Karpas-422 (cell line): ENCODE measurements at regions not wholly inside any gene's neighbourhood (a gene's known extent, or its start where the extent isn't known, plus 50 kb on each side); places are given as distances from the start of the nearest gene placed in this dataset.

Source experiments
- DNase-seq: peaks from one replicate; pipeline ENCODE4 v3.0.0-alpha.2; 2015
- H2AFZ ChIP-seq: fragments of 200-600 bp; sonication (generic); 2 replicates; pipeline ENCODE4 v1.6.1; 2014; ENCODE audit warnings: antibody characterized with exemption, low read length, mixed read lengths
- H3K27ac ChIP-seq: fragments of 200-600 bp; sonication (generic); 2 replicates; pipeline ENCODE4 v1.5.1; 2014; ENCODE audit warnings: mild to moderate bottlenecking, low read length, moderate library complexity
- H3K27me3 ChIP-seq: fragments of 200-600 bp; sonication (generic); 2 replicates; pipeline ENCODE4 v1.6.1; 2014; ENCODE audit warnings: low read length, mixed read lengths
- H3K36me3 ChIP-seq: fragments of 200-600 bp; sonication (generic); 2 replicates; pipeline ENCODE4 v1.6.1; 2014; ENCODE audit warnings: low read length, mixed read lengths; ENCODE audit not compliant: insufficient read depth
- H3K4me1 ChIP-seq: fragments of 200-600 bp; sonication (generic); 2 replicates; pipeline ENCODE4 v1.6.1; 2014; ENCODE audit warnings: mild to moderate bottlenecking, low read length, mixed read lengths
- H3K4me2 ChIP-seq: fragments of 200-600 bp; sonication (generic); 2 replicates; pipeline ENCODE4 v1.6.1; 2014; ENCODE audit warnings: low read length, low read depth, mild to moderate bottlenecking; ENCODE audit not compliant: poor library complexity, severe bottlenecking
- H3K4me3 ChIP-seq: fragments of 200-600 bp; sonication (generic); 2 replicates; pipeline ENCODE4 v1.5.1; 2014; ENCODE audit warnings: mild to moderate bottlenecking, antibody characterized with exemption, low read length, mixed read lengths
- H3K79me2 ChIP-seq: fragments of 200-600 bp; sonication (generic); 2 replicates; pipeline ENCODE4 v1.6.1; 2014; ENCODE audit warnings: mild to moderate bottlenecking, low read length, mixed read lengths
- H3K9ac ChIP-seq: fragments of 200-600 bp; sonication (generic); 2 replicates; pipeline ENCODE4 v1.6.0; 2014; ENCODE audit warnings: low read length
- H3K9me2 ChIP-seq: fragments of 200-600 bp; sonication (generic), shearing (Covaris generic); replicated peaks from 2 replicates; pipeline ENCODE4 v1.6.0; 2014; ENCODE audit warnings: mild to moderate bottlenecking, low read length, moderate library complexity; ENCODE audit not compliant: insufficient read depth
- H3K9me3 ChIP-seq: fragments of 300-700, 200-600 bp; sonication (generic); 2 replicates; pipeline ENCODE4 v1.6.1; 2014; ENCODE audit warnings: low read length, mixed read lengths
- H4K20me1 ChIP-seq: fragments of 200-600 bp; sonication (generic); 2 replicates; pipeline ENCODE4 v1.6.1; 2014; ENCODE audit warnings: mild to moderate bottlenecking, antibody characterized with exemption, low read length, low read depth; ENCODE audit not compliant: insufficient read depth

GRCh38 chr2:45265336-45265735 is 256.1 kb upstream of the SIX2 start:
- H3K9ac ChIP-seq: 0 out of 2 replicates have a peak overlapping the region, but pooled peaks have one; percentile 31
- peak overlapping the region; percentile 80 for H3K27ac ChIP-seq
- H3K36me3 ChIP-seq: no peaks in the 10 kb centered on the region
- H3K27me3 ChIP-seq: no peaks in the 10 kb centered on the region
- H3K4me3 ChIP-seq: no peak overlapping the region
- H3K79me2 ChIP-seq: no peaks in the 10 kb centered on the region
- peaks cover 60% of the 10 kb centered on the region for H3K4me1 ChIP-seq
- peak overlapping the region; percentile 62 for H3K4me2 ChIP-seq
- no peaks in the 10 kb centered on the region for H3K9me3 ChIP-seq
- no peaks in the 10 kb centered on the region for H3K9me2 ChIP-seq
- no peak overlapping the region for H2AFZ ChIP-seq
- no peaks in the 10 kb centered on the region for H4K20me1 ChIP-seq
- no peak for DNase-seq

DNA sequence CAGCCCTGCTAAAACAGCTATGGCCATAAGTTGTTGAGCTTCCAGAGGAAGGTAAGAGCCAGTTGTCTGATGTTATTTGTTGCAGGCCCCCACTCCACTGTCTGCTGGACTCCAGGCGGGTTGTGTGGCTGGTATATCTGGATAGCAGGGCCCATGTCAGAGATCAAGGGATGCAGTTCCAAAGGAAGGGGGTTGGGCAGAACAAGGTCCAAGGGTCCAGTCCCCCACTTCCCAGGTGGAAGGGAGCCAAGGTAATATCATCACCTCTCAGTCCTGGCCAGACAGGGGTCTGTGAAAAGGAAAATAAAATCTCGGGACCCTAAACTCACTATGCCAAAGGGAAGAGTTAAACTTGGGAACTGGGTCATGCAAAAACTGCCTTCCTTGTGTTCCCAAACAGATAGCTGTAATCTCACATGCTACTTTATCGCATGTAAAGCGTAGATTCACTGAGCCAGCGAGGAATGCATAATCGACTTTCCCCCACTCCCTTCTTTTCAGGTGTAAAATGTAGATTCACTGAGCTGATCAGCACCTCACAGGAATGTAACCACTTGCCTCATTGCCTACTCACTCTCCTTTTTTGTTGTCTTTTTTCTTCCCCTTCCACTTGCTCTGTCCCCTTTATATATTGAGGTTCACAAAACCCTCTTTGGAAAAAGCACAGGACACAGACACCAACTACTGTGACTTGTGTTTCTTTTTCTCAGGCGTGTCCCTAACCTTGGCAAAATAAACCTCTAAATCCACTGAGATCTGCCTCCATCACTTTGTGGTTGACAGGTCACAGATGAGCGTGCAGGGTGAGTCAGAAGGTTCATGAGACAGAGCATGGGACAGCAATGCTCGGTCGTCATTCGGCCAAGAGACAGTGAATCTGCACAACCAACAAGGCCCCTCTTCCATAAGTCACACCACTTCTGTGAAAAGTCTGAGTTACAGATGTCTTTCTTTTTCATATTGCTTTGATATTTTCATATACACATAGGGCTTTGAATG is 255.3 kb upstream of the SIX2 start:
- Histone ChIP-seq H3K79me2 (no peaks in the 10 kb centered on the region), H4K20me1 (no peaks in the 10 kb centered on the region), H3K9me2 (no peaks in the 10 kb centered on the region), H3K27me3 (no peaks in the 10 kb centered on the region), H3K4me2 (peak overlapping the region; percentile 62), H2AFZ (no peak overlapping the region), H3K36me3 (no peaks in the 10 kb centered on the region), H3K27ac (peak overlapping the region; percentile 80), H3K4me3 (peak overlapping the region; percentile 37; the same call in 1 of the 2 replicates), H3K9me3 (no peaks in the 10 kb centered on the region), H3K9ac (peak overlapping the region; percentile 38), H3K4me1 (peaks cover 68% of the 10 kb centered on the region)
- DNase-seq: peak; percentile 63

- peak overlapping the region; percentile 62 for H3K4me2 ChIP-seq
- H3K27ac ChIP-seq: peak overlapping the region; percentile 80
- H3K79me2 ChIP-seq: no peaks in the 10 kb centered on the region
- peaks cover 82% of the 10 kb centered on the region for H3K4me1 ChIP-seq
- H3K4me3 ChIP-seq: peak overlapping the region; percentile 37; the same call in 1 of the 2 replicates
- peak; percentile 79 for DNase-seq
- no peaks in the 10 kb centered on the region for H3K9me2 ChIP-seq
- H3K36me3 ChIP-seq: no peaks in the 10 kb centered on the region
- no peaks in the 10 kb centered on the region for H4K20me1 ChIP-seq
- peak overlapping the region; percentile 38 for H3K9ac ChIP-seq
- no peaks in the 10 kb centered on the region for H3K9me3 ChIP-seq
- H3K27me3 ChIP-seq: no peaks in the 10 kb centered on the region
- H2AFZ ChIP-seq: peak overlapping the region; percentile 60; the same call in 1 of the 2 replicates
Observed at GRCh38 chr2:45263147-45263546, 253.9 kb upstream of the SIX2 start.

GRCh38 chr2:45261746-45262145 is 252.5 kb upstream of the SIX2 start:
- Histone ChIP-seq H2AFZ (no peak overlapping the region), H3K79me2 (no peaks in the 10 kb centered on the region), H3K36me3 (no peaks in the 10 kb centered on the region), H3K9ac (peak overlapping the region; percentile 27), H3K9me2 (no peaks in the 10 kb centered on the region), H3K9me3 (no peaks in the 10 kb centered on the region), H3K27ac (no peak overlapping the region), H4K20me1 (no peaks in the 10 kb centered on the region), H3K27me3 (no peaks in the 10 kb centered on the region), H3K4me2 (peak overlapping the region; percentile 31), H3K4me3 (no peak overlapping the region), H3K4me1 (peaks cover 81% of the 10 kb centered on the region)
- DNase-seq: no peak

DNA sequence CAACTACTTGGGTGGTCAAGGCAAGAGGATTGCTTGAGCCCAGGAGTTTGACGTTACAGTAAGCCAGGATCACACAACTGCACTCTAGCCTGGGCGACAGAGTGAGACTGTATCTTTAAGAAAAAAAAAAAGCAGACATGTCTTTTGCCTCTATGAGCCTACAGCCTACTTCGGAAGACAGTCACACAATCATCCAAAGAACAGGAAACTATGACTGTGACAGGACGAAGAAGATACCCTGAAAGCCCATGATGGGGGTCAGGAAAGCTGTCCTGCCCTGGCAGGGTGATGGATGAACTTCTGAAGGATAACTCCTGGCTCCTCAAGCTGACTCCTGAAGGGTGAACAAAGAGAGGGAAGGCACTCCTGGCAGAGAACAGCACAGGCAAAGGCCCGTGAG is 251.7 kb upstream of the SIX2 start:
- Histone ChIP-seq H3K9me2 (no peaks in the 10 kb centered on the region), H3K27ac (no peak overlapping the region), H4K20me1 (no peaks in the 10 kb centered on the region), H3K79me2 (no peaks in the 10 kb centered on the region), H3K4me2 (peak overlapping the region; percentile 31), H3K9me3 (no peaks in the 10 kb centered on the region), H3K4me1 (peaks cover 85% of the 10 kb centered on the region), H3K36me3 (no peaks in the 10 kb centered on the region), H2AFZ (no peak overlapping the region), H3K9ac (peak overlapping the region; percentile 27), H3K27me3 (no peaks in the 10 kb centered on the region), H3K4me3 (0 out of 2 replicates have a peak overlapping the region, but pooled peaks have one; percentile 11)
- no peak for DNase-seq

- H2AFZ ChIP-seq: no peak overlapping the region; the same call in 1 of the 2 replicates
- no peaks in the 10 kb centered on the region for H3K27me3 ChIP-seq
- no peaks in the 10 kb centered on the region for H3K79me2 ChIP-seq
- no peak overlapping the region for H3K27ac ChIP-seq
- DNase-seq: no peak
- no peak overlapping the region for H3K4me2 ChIP-seq
- H3K4me1 ChIP-seq: peaks cover 85% of the 10 kb centered on the region
- H3K9me3 ChIP-seq: no peaks in the 10 kb centered on the region
- H3K4me3 ChIP-seq: no peak overlapping the region
- H4K20me1 ChIP-seq: no peaks in the 10 kb centered on the region
- no peaks in the 10 kb centered on the region for H3K36me3 ChIP-seq
- no peaks in the 10 kb centered on the region for H3K9me2 ChIP-seq
- H3K9ac ChIP-seq: no peak overlapping the region
Observed at GRCh38 chr2:45259547-45260160, 250.4 kb upstream of the SIX2 start.

DNA sequence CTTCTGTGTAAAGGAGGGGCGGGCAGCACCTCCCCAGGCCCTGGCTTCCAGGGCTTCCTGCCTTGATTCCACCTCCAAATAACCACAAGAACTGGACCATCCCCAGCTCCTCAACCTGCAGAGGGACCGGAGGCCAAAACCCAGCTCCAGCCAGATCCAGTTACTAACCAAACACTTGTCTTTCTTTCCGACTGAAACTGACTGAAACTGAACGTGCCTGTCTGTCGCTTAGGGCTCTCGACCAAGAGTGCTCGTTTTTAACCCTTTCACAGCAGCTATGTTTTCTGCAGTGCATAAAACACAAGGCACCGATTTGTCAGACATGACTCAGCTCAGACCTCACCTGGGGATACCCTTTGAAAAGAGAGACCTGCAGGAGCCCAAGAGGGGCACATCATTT is 249.9 kb upstream of the SIX2 start:
- Histone ChIP-seq H3K4me1 (peaks cover 81% of the 10 kb centered on the region), H3K4me2 (no peak overlapping the region), H3K27ac (no peak overlapping the region), H3K9me3 (no peaks in the 10 kb centered on the region), H3K9me2 (no peaks in the 10 kb centered on the region), H3K79me2 (no peaks in the 10 kb centered on the region), H2AFZ (no peak overlapping the region; the same call in 1 of the 2 replicates), H3K4me3 (no peak overlapping the region), H3K27me3 (no peaks in the 10 kb centered on the region), H3K36me3 (no peaks in the 10 kb centered on the region), H4K20me1 (no peaks in the 10 kb centered on the region), H3K9ac (no peak overlapping the region)
- DNase-seq: no peak

GRCh38 chr2:45258311-45258710 is 249.1 kb upstream of the SIX2 start:
- Histone ChIP-seq H3K9me2 (no peaks in the 10 kb centered on the region), H3K36me3 (no peaks in the 10 kb centered on the region), H3K27ac (no peak overlapping the region), H3K27me3 (no peaks in the 10 kb centered on the region), H3K4me3 (no peak overlapping the region), H3K4me1 (peaks cover 73% of the 10 kb centered on the region), H3K79me2 (no peaks in the 10 kb centered on the region), H2AFZ (no peak overlapping the region), H3K4me2 (no peak overlapping the region), H4K20me1 (no peaks in the 10 kb centered on the region), H3K9ac (no peak overlapping the region), H3K9me3 (no peaks in the 10 kb centered on the region)
- DNase-seq: no peak
